ENCODE measurements at regions not wholly inside any gene's neighbourhood (a gene's known extent, or its start where the extent isn't known, plus 50 kb on each side); places are given as distances from the start of the nearest gene placed in this dataset.

GRCh38 chr1:239436286-239436685 is 49.9 kb downstream of the CHRM3 start:
- DNase-seq = no peak

- DNase-seq = no peak
These were observed 51.5 kb downstream of the CHRM3 start for GRCh38 chr1:239437822-239438221.

GRCh38 chr1:239438891-239439290 is 52.5 kb downstream of the CHRM3 start:
- DNase-seq = no peak

- no peak for DNase-seq
These were observed 57.0 kb downstream of the CHRM3 start for GRCh38 chr1:239443361-239443760.

- no peak for DNase-seq
These were observed 60.2 kb downstream of the CHRM3 start for GRCh38 chr1:239446611-239447010.

- peak; percentile 5 for DNase-seq
These were observed 62.5 kb downstream of the CHRM3 start for GRCh38 chr1:239448911-239449310.

- no peak for DNase-seq
These were observed 69.4 kb downstream of the CHRM3 start for GRCh38 chr1:239455743-239456142.

- no peak for DNase-seq
These were observed 70.4 kb downstream of the CHRM3 start for GRCh38 chr1:239456788-239457187.

GRCh38 chr1:239457491-239458143 is 71.2 kb downstream of the CHRM3 start:
- no peak for DNase-seq

- no peak for DNase-seq
These were observed 71.8 kb downstream of the CHRM3 start for GRCh38 chr1:239458144-239458500.

GRCh38 chr1:239467730-239468129 is 81.4 kb downstream of the CHRM3 start:
- no peak for DNase-seq

- no peak for DNase-seq
These were observed 91.7 kb downstream of the CHRM3 start for GRCh38 chr1:239478069-239478468.

GRCh38 chr1:239483391-239483790 is 97.0 kb downstream of the CHRM3 start:
- no peak for DNase-seq

GRCh38 chr1:239493811-239494414 is 107.5 kb downstream of the CHRM3 start:
- no peak for DNase-seq

- no peak for DNase-seq
These were observed 118.7 kb downstream of the CHRM3 start for GRCh38 chr1:239505094-239505493.

GRCh38 chr1:239507826-239508225 is 121.5 kb downstream of the CHRM3 start:
- DNase-seq = no peak

- no peak for DNase-seq
These were observed 125.5 kb downstream of the CHRM3 start for GRCh38 chr1:239511875-239512274.

GRCh38 chr1:239516579-239516978 is 130.2 kb downstream of the CHRM3 start:
- no peak for DNase-seq

- no peak for DNase-seq
These were observed 140.0 kb downstream of the CHRM3 start for GRCh38 chr1:239526391-239526790.

- DNase-seq = no peak
These were observed 140.8 kb downstream of the CHRM3 start for GRCh38 chr1:239527051-239527693.

- DNase-seq = no peak
These were observed 149.9 kb downstream of the CHRM3 start for GRCh38 chr1:239536165-239536849.

GRCh38 chr1:239537795-239538194 is 151.4 kb downstream of the CHRM3 start:
- DNase-seq = no peak

- DNase-seq = no peak
These were observed 152.0 kb downstream of the CHRM3 start for GRCh38 chr1:239538239-239538988.
